ENCODE measurements at regions not wholly inside any gene's neighbourhood (a gene's known extent, or its start where the extent isn't known, plus 50 kb on each side); places are given as distances from the start of the nearest gene placed in this dataset.

- no peaks in the 10 kb centered on the region for H3K4me1 ChIP-seq
- H3K36me3 ChIP-seq: no peaks in the 10 kb centered on the region
- TF ChIP-seq CTCF (IDR thresholded peaks at IDR 0.05): no peak
- no peak for ATAC-seq
- no peak for DNase-seq
- no peak overlapping the region for H3K4me3 ChIP-seq
- peaks cover 0 to 11% of the 10 kb centered on the region in 2 donors for H3K27me3 ChIP-seq
- no peaks in the 10 kb centered on the region for H3K9me3 ChIP-seq
- intact Hi-C loops (cut with DNase I): no loop called here
- no peak overlapping the region for H3K27ac ChIP-seq
These were observed 381.4 kb upstream of the PROX1 start for GRCh38 chr1:213606252-213606820.

GRCh38 chr1:213613549-213613948 lies 374.2 kb upstream of the PROX1 start:
- Histone ChIP-seq H3K9me3 (no peaks in the 10 kb centered on the region), H3K27me3 (peaks cover 0 to 11% of the 10 kb centered on the region in 2 donors), H3K4me1 (no peaks in the 10 kb centered on the region), H3K4me3 (no peak overlapping the region), H3K36me3 (no peaks in the 10 kb centered on the region), H3K27ac (no peak overlapping the region)
- intact Hi-C loops (cut with DNase I): no loop called here
- DNase-seq (no peak), ATAC-seq (no peak)
- TF ChIP-seq CTCF (IDR thresholded peaks at IDR 0.05): no peak

- no peak for TF ChIP-seq CTCF (IDR thresholded peaks at IDR 0.05)
- H3K36me3 ChIP-seq: no peaks in the 10 kb centered on the region
- ATAC-seq (no peak), DNase-seq (no peak)
- no peak overlapping the region for H3K27ac ChIP-seq
- H3K27me3 ChIP-seq: peaks cover 0 to 11% of the 10 kb centered on the region in 2 donors
- H3K4me3 ChIP-seq: no peak overlapping the region
- no peaks in the 10 kb centered on the region for H3K9me3 ChIP-seq
- H3K4me1 ChIP-seq: no peaks in the 10 kb centered on the region
- intact Hi-C loops (cut with DNase I): no loop called here
These were observed 372.4 kb upstream of the PROX1 start for GRCh38 chr1:213615226-213615916.

GRCh38 chr1:213617133-213617532 lies 370.6 kb upstream of the PROX1 start:
- DNase-seq: no peak
- intact Hi-C loops (cut with DNase I): no loop called here
- Histone ChIP-seq H3K9me3 (no peaks in the 10 kb centered on the region), H3K27ac (no peak overlapping the region), H3K27me3 (peaks cover 0 to 11% of the 10 kb centered on the region in 2 donors), H3K4me1 (no peaks in the 10 kb centered on the region), H3K36me3 (no peaks in the 10 kb centered on the region), H3K4me3 (no peak overlapping the region)
- ATAC-seq: no peak
- TF ChIP-seq CTCF (IDR thresholded peaks at IDR 0.05): no peak

- ATAC-seq: no peak
These were observed 369.7 kb upstream of the PROX1 start for GRCh38 chr1:213618094-213618493.

More at GRCh38 chr1:213618094-213618493, 369.7 kb upstream of the PROX1 start:
- peaks cover 0 to 14% of the 10 kb centered on the region in 2 donors for H3K27me3 ChIP-seq
- TF ChIP-seq CTCF (IDR thresholded peaks at IDR 0.05): no peak
- intact Hi-C loops (cut with DNase I): no loop called here
- H3K27ac ChIP-seq: no peak overlapping the region
- no peak overlapping the region for H3K4me3 ChIP-seq
- DNase-seq: no peak
- H3K4me1 ChIP-seq: no peaks in the 10 kb centered on the region
- H3K9me3 ChIP-seq: no peaks in the 10 kb centered on the region
- H3K36me3 ChIP-seq: no peaks in the 10 kb centered on the region

Data from left lung (tissue), 4 donors.